ENCODE measurements at regions not wholly inside any gene's neighbourhood (a gene's known extent, or its start where the extent isn't known, plus 50 kb on each side); places are given as distances from the start of the nearest gene placed in this dataset.

DNA sequence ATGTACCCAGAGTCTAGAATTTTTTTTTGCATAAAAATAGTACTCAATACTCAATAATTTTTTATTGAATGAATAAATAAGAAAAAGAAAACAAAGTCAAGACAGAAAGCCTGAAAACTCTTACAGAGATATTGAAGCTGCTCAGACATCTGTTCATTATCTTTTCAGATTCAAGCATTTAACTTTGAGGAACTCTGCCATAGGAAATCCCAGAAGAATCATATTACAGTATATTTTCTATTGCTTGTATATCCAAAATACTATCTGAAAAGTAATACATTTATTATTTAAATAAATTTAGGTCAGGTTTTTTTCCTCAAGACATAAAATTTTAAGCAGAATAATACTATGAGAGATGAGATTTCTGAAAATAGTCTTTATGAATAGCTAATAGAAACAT, 755.9 kb upstream of the ADGRL4 start:
- peaks cover 0 to 2% (median 0%) of the 10 kb centered on the region in 5 donors for H3K9me3 ChIP-seq (ENCODE audit: control insufficient read depth in 5 of 5, low read length in 5 of 5)
- no peak overlapping the region for H3K4me3 ChIP-seq (ENCODE audit: low read depth in 1 of 5, low read length in 5 of 5)
- H3K4me1 ChIP-seq (ENCODE audit: control insufficient read depth in 5 of 5, insufficient read depth in 5 of 5, low read length in 5 of 5) = peaks cover 0 to 7% (median 3%) of the 10 kb centered on the region in 5 donors
- H3K36me3 ChIP-seq (ENCODE audit: control insufficient read depth in 5 of 5, insufficient read depth in 5 of 5, low read length in 5 of 5) = no peaks in the 10 kb centered on the region
- no peak overlapping the region for H3K9ac ChIP-seq (ENCODE audit: low read length in 5 of 5)
- H3K27me3 ChIP-seq (ENCODE audit: control insufficient read depth in 5 of 5, insufficient read depth in 4 of 5, low read length in 5 of 5) = no peaks in the 10 kb centered on the region
- no peak overlapping the region for H3K27ac ChIP-seq (ENCODE audit: low read depth, low read length)

GRCh38 chr1:79760531-79760930, 754.0 kb upstream of the ADGRL4 start:
- Histone ChIP-seq H3K9ac (ENCODE audit: low read length in 5 of 5) (no peak overlapping the region), H3K27ac (ENCODE audit: low read depth, low read length) (no peak overlapping the region), H3K27me3 (ENCODE audit: control insufficient read depth in 5 of 5, insufficient read depth in 4 of 5, low read length in 5 of 5) (no peaks in the 10 kb centered on the region), H3K36me3 (ENCODE audit: control insufficient read depth in 5 of 5, insufficient read depth in 5 of 5, low read length in 5 of 5) (no peaks in the 10 kb centered on the region), H3K4me3 (ENCODE audit: low read depth in 1 of 5, low read length in 5 of 5) (no peak overlapping the region), H3K9me3 (ENCODE audit: control insufficient read depth in 5 of 5, low read length in 5 of 5) (peaks cover 0 to 2% (median 0%) of the 10 kb centered on the region in 5 donors), H3K4me1 (ENCODE audit: control insufficient read depth in 5 of 5, insufficient read depth in 5 of 5, low read length in 5 of 5) (peaks cover 0 to 7% (median 3%) of the 10 kb centered on the region in 5 donors)

- Histone ChIP-seq H3K9ac (ENCODE audit: low read length in 5 of 5) (no peak overlapping the region), H3K36me3 (ENCODE audit: control insufficient read depth in 5 of 5, insufficient read depth in 5 of 5, low read length in 5 of 5) (no peaks in the 10 kb centered on the region), H3K9me3 (ENCODE audit: control insufficient read depth in 5 of 5, low read length in 5 of 5) (no peaks in the 10 kb centered on the region), H3K27me3 (ENCODE audit: control insufficient read depth in 5 of 5, insufficient read depth in 4 of 5, low read length in 5 of 5) (no peaks in the 10 kb centered on the region), H3K4me1 (ENCODE audit: control insufficient read depth in 5 of 5, insufficient read depth in 5 of 5, low read length in 5 of 5) (no peaks in the 10 kb centered on the region), H3K4me3 (ENCODE audit: low read depth in 1 of 5, low read length in 5 of 5) (no peak overlapping the region), H3K27ac (ENCODE audit: low read depth, low read length) (no peak overlapping the region)
Observed at GRCh38 chr1:79749607-79750006, 743.1 kb upstream of the ADGRL4 start.

- no peak overlapping the region for H3K4me3 ChIP-seq (ENCODE audit: low read depth in 1 of 5, low read length in 5 of 5)
- no peak overlapping the region for H3K9ac ChIP-seq (ENCODE audit: low read length in 5 of 5)
- H3K9me3 ChIP-seq (ENCODE audit: control insufficient read depth in 5 of 5, low read length in 5 of 5) = no peaks in the 10 kb centered on the region
- no peaks in the 10 kb centered on the region for H3K36me3 ChIP-seq (ENCODE audit: control insufficient read depth in 5 of 5, insufficient read depth in 5 of 5, low read length in 5 of 5)
- H3K27ac ChIP-seq (ENCODE audit: low read depth, low read length) = no peak overlapping the region
- no peaks in the 10 kb centered on the region for H3K27me3 ChIP-seq (ENCODE audit: control insufficient read depth in 5 of 5, insufficient read depth in 4 of 5, low read length in 5 of 5)
- no peaks in the 10 kb centered on the region for H3K4me1 ChIP-seq (ENCODE audit: control insufficient read depth in 5 of 5, insufficient read depth in 5 of 5, low read length in 5 of 5)
Observed at GRCh38 chr1:79745929-79746328, 739.4 kb upstream of the ADGRL4 start.

GRCh38 chr1:79744746-79745145, 738.2 kb upstream of the ADGRL4 start:
- no peaks in the 10 kb centered on the region for H3K9me3 ChIP-seq (ENCODE audit: control insufficient read depth in 5 of 5, low read length in 5 of 5)
- H3K4me3 ChIP-seq (ENCODE audit: low read depth in 1 of 5, low read length in 5 of 5) = no peak overlapping the region
- no peaks in the 10 kb centered on the region for H3K27me3 ChIP-seq (ENCODE audit: control insufficient read depth in 5 of 5, insufficient read depth in 4 of 5, low read length in 5 of 5)
- no peaks in the 10 kb centered on the region for H3K36me3 ChIP-seq (ENCODE audit: control insufficient read depth in 5 of 5, insufficient read depth in 5 of 5, low read length in 5 of 5)
- H3K9ac ChIP-seq (ENCODE audit: low read length in 5 of 5) = no peak overlapping the region
- H3K27ac ChIP-seq (ENCODE audit: low read depth, low read length) = no peak overlapping the region
- H3K4me1 ChIP-seq (ENCODE audit: control insufficient read depth in 5 of 5, insufficient read depth in 5 of 5, low read length in 5 of 5) = no peaks in the 10 kb centered on the region

DNA sequence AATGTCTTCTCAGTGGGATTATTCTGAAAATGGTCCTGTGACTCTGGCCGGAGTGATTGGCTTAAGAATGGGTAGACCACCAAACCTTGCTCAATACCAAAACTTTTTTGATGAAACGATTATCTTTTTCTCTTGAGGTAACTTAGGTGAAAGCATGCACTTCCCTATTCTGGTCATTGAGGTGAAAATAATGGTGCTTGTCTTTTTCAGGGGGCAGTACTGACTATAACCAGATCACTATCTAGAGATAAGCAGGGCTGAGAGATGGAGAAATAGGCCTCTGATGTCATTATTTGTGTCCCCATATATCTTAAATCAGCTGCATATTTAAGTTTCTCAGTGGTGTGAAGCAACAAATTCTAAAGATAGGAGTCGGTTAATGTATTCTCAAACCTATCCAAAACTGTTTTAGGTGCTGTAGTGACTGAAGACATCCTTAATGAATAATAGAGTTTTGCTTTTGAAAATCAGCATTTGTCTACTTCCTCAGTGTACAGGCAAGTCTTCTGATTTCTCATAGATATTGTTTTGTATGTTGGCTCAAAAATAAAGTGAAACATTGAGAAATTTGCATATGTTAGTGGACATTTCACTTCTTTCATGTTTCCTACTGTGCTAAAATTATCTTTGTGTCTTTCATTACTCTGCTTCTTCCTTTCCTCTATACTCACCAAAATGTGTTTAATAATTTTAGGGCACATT, 735.3 kb upstream of the ADGRL4 start:
- Histone ChIP-seq H3K36me3 (ENCODE audit: control insufficient read depth in 5 of 5, insufficient read depth in 5 of 5, low read length in 5 of 5) (no peaks in the 10 kb centered on the region), H3K27me3 (ENCODE audit: control insufficient read depth in 5 of 5, insufficient read depth in 4 of 5, low read length in 5 of 5) (no peaks in the 10 kb centered on the region), H3K4me1 (ENCODE audit: control insufficient read depth in 5 of 5, insufficient read depth in 5 of 5, low read length in 5 of 5) (no peaks in the 10 kb centered on the region), H3K4me3 (ENCODE audit: low read depth in 1 of 5, low read length in 5 of 5) (no peak overlapping the region), H3K9me3 (ENCODE audit: control insufficient read depth in 5 of 5, low read length in 5 of 5) (peaks cover 0 to 4% (median 0%) of the 10 kb centered on the region in 5 donors), H3K27ac (ENCODE audit: low read depth, low read length) (no peak overlapping the region), H3K9ac (ENCODE audit: low read length in 5 of 5) (no peak overlapping the region)

GRCh38 chr1:79738101-79738500, 731.6 kb upstream of the ADGRL4 start:
- Histone ChIP-seq H3K4me1 (ENCODE audit: control insufficient read depth in 5 of 5, insufficient read depth in 5 of 5, low read length in 5 of 5) (no peaks in the 10 kb centered on the region), H3K27ac (ENCODE audit: low read depth, low read length) (no peak overlapping the region), H3K36me3 (ENCODE audit: control insufficient read depth in 5 of 5, insufficient read depth in 5 of 5, low read length in 5 of 5) (no peaks in the 10 kb centered on the region), H3K27me3 (ENCODE audit: control insufficient read depth in 5 of 5, insufficient read depth in 4 of 5, low read length in 5 of 5) (no peaks in the 10 kb centered on the region), H3K9me3 (ENCODE audit: control insufficient read depth in 5 of 5, low read length in 5 of 5) (peaks cover 0 to 4% (median 0%) of the 10 kb centered on the region in 5 donors), H3K4me3 (ENCODE audit: low read depth in 1 of 5, low read length in 5 of 5) (no peak overlapping the region), H3K9ac (ENCODE audit: low read length in 5 of 5) (no peak overlapping the region)

GRCh38 chr1:79737193-79737592, 730.7 kb upstream of the ADGRL4 start:
- Histone ChIP-seq H3K4me1 (ENCODE audit: control insufficient read depth in 5 of 5, insufficient read depth in 5 of 5, low read length in 5 of 5) (no peaks in the 10 kb centered on the region), H3K4me3 (ENCODE audit: low read depth in 1 of 5, low read length in 5 of 5) (no peak overlapping the region), H3K9me3 (ENCODE audit: control insufficient read depth in 5 of 5, low read length in 5 of 5) (peaks cover 0 to 4% (median 0%) of the 10 kb centered on the region in 5 donors), H3K9ac (ENCODE audit: low read length in 5 of 5) (no peak overlapping the region), H3K27ac (ENCODE audit: low read depth, low read length) (no peak overlapping the region), H3K36me3 (ENCODE audit: control insufficient read depth in 5 of 5, insufficient read depth in 5 of 5, low read length in 5 of 5) (no peaks in the 10 kb centered on the region), H3K27me3 (ENCODE audit: control insufficient read depth in 5 of 5, insufficient read depth in 4 of 5, low read length in 5 of 5) (no peaks in the 10 kb centered on the region)

GRCh38 chr1:79732950-79733349, 726.4 kb upstream of the ADGRL4 start:
- no peaks in the 10 kb centered on the region for H3K36me3 ChIP-seq (ENCODE audit: control insufficient read depth in 5 of 5, insufficient read depth in 5 of 5, low read length in 5 of 5)

GRCh38 chr1:79726911-79727310, 720.4 kb upstream of the ADGRL4 start:
- Histone ChIP-seq H3K9me3 (ENCODE audit: control insufficient read depth in 5 of 5, low read length in 5 of 5) (no peaks in the 10 kb centered on the region), H3K27ac (ENCODE audit: low read depth, low read length) (no peak overlapping the region), H3K9ac (ENCODE audit: low read length in 5 of 5) (no peak overlapping the region), H3K4me3 (ENCODE audit: low read depth in 1 of 5, low read length in 5 of 5) (no peak overlapping the region), H3K4me1 (ENCODE audit: control insufficient read depth in 5 of 5, insufficient read depth in 5 of 5, low read length in 5 of 5) (peaks cover 0 to 5% (median 0%) of the 10 kb centered on the region in 5 donors), H3K27me3 (ENCODE audit: control insufficient read depth in 5 of 5, insufficient read depth in 4 of 5, low read length in 5 of 5) (no peaks in the 10 kb centered on the region), H3K36me3 (ENCODE audit: control insufficient read depth in 5 of 5, insufficient read depth in 5 of 5, low read length in 5 of 5) (no peaks in the 10 kb centered on the region)

More at GRCh38 chr1:79732950-79733349, 726.4 kb upstream of the ADGRL4 start:
- Histone ChIP-seq H3K4me1 (ENCODE audit: control insufficient read depth in 5 of 5, insufficient read depth in 5 of 5, low read length in 5 of 5) (no peaks in the 10 kb centered on the region), H3K9ac (ENCODE audit: low read length in 5 of 5) (no peak overlapping the region), H3K27ac (ENCODE audit: low read depth, low read length) (no peak overlapping the region), H3K4me3 (ENCODE audit: low read depth in 1 of 5, low read length in 5 of 5) (no peak overlapping the region), H3K27me3 (ENCODE audit: control insufficient read depth in 5 of 5, insufficient read depth in 4 of 5, low read length in 5 of 5) (no peaks in the 10 kb centered on the region), H3K9me3 (ENCODE audit: control insufficient read depth in 5 of 5, low read length in 5 of 5) (peaks cover 0 to 4% (median 0%) of the 10 kb centered on the region in 5 donors)
